IMR-90 (cell line): ENCODE measurements at regions not wholly inside any gene's neighbourhood (a gene's known extent, or its start where the extent isn't known, plus 50 kb on each side); places are given as distances from the start of the nearest gene placed in this dataset.

ENCODE experiments used
- BHLHE40 ChIP-seq: fragments of 150-350 bp; IDR thresholded peaks from 2 replicates; pipeline ENCODE4 v1.6.1; 2016; ENCODE audit warnings: mild to moderate bottlenecking, low read depth, low read length
- CEBPB ChIP-seq: IDR thresholded peaks from 2 replicates; pipeline ENCODE4 v1.6.1; 2012; ENCODE audit warnings: low read depth, low read length, improper control_type of control experiment
- CTCF ChIP-seq: conservative IDR thresholded peaks from 2 replicates; pipeline ENCODE4 v1.5.1; 2012; ENCODE audit warnings: mild to moderate bottlenecking, low read depth, low read length, improper control_type of control experiment
- FOS ChIP-seq: fragments of 150-350 bp; IDR thresholded peaks from 2 replicates; pipeline ENCODE4 v1.6.1; 2016; ENCODE audit warnings: low read depth, low read length
- MAFK ChIP-seq: IDR thresholded peaks from 2 replicates; pipeline ENCODE4 v1.6.1; 2012; ENCODE audit warnings: low read depth, low read length, improper control_type of control experiment
- MAZ ChIP-seq: IDR thresholded peaks from 2 replicates; pipeline ENCODE4 v1.6.1; 2012; ENCODE audit warnings: low read depth, mild to moderate bottlenecking, low read length, improper control_type of control experiment, moderate library complexity, borderline replicate concordance
- MXI1 ChIP-seq: IDR thresholded peaks from 2 replicates; pipeline ENCODE4 v1.6.1; 2012; ENCODE audit warnings: low read depth, mild to moderate bottlenecking, low read length, moderate library complexity, borderline replicate concordance
- NFE2L2 ChIP-seq: fragments of 150-350 bp; IDR thresholded peaks from 2 replicates; pipeline ENCODE4 v1.6.1; 2016; ENCODE audit warnings: low read depth, mild to moderate bottlenecking, low read length
- POLR2A ChIP-seq: IDR thresholded peaks from 2 replicates; pipeline ENCODE4 v1.6.1; 2012; ENCODE audit warnings: mild to moderate bottlenecking, low read depth, low read length
- RAD21 ChIP-seq: IDR thresholded peaks from 2 replicates; pipeline ENCODE4 v1.6.1; 2012; ENCODE audit warnings: low read length, improper control_type of control experiment
- RCOR1 ChIP-seq: IDR thresholded peaks from 2 replicates; pipeline ENCODE4 v1.6.1; 2012; ENCODE audit warnings: mild to moderate bottlenecking, low read length, improper control_type of control experiment; ENCODE audit not compliant: insufficient replicate concordance
- RFX5 ChIP-seq: IDR thresholded peaks from 2 replicates; pipeline ENCODE4 v1.8.0; 2012; ENCODE audit warnings: low read depth, mild to moderate bottlenecking, low read length, moderate library complexity
- SMC3 ChIP-seq: fragments of 150-350 bp; IDR thresholded peaks from 2 replicates; pipeline ENCODE4 v1.6.1; 2016; ENCODE audit warnings: low read depth, mild to moderate bottlenecking, antibody characterized with exemption, low read length, moderate library complexity
- TF ChIP-seq, protein P1 (sequence below): fragments of 150-350 bp; IDR thresholded peaks from 2 replicates; pipeline ENCODE4 v1.6.1; 2017; ENCODE audit warnings: mild to moderate bottlenecking, antibody characterized with exemption, low read length, low read depth

GRCh38 chr1:69088571-69088970 lies 479.2 kb upstream of the LRRC7 start:
- TF ChIP-seq POLR2A (no peak), CTCF (no peak), RAD21 (no peak), RFX5 (no peak), CEBPB (no peak), MXI1 (no peak), SMC3 (no peak), MAFK (no peak), MAZ (no peak), RCOR1 (no peak), BHLHE40 (no peak), NFE2L2 (no peak), FOS (no peak)
- TF ChIP-seq, protein P1, sequence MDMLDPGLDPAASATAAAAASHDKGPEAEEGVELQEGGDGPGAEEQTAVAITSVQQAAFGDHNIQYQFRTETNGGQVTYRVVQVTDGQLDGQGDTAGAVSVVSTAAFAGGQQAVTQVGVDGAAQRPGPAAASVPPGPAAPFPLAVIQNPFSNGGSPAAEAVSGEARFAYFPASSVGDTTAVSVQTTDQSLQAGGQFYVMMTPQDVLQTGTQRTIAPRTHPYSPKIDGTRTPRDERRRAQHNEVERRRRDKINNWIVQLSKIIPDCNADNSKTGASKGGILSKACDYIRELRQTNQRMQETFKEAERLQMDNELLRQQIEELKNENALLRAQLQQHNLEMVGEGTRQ: no peak
